ENCODE measurements at regions not wholly inside any gene's neighbourhood (a gene's known extent, or its start where the extent isn't known, plus 50 kb on each side); places are given as distances from the start of the nearest gene placed in this dataset.

- TF ChIP-seq EZH2phosphoT487 (IDR thresholded peaks at IDR 0.05; ENCODE audit: borderline replicate concordance, low read length) (no peak), CTCF (IDR thresholded peaks at IDR 0.05; ENCODE audit: low read depth, low read length, poor library complexity, severe bottlenecking) (no peak)
Measured at GRCh38 chr18:8463791-8464190, 145.4 kb upstream of the RAB12 start.

Data from DOHH2 (cell line).